PC-9 (cell line): ENCODE measurements at regions not wholly inside any gene's neighbourhood (a gene's known extent, or its start where the extent isn't known, plus 50 kb on each side); places are given as distances from the start of the nearest gene placed in this dataset.

Experiments used
- BruUV-seq: library from RNA; stranded (reverse); fragments of 400-500 nt; replicated peaks from 2 replicates; lab custom pipeline; 2021; lab: Mats Ljungman, UMichigan
- CTCF ChIA-PET: fragments of 300-600 bp; sonication (Branson Sonifier 250); formaldehyde crosslinking; loops from one replicate; lab custom pipeline; 2022; ENCODE audit warnings: antibody characterized with exemption; lab: Charles Lee
- POLR2A ChIA-PET: fragments of 300-600 bp; sonication (Branson Sonifier 250); formaldehyde crosslinking; loops from one replicate; lab custom pipeline; 2022; ENCODE audit warnings: antibody characterized with exemption; ENCODE audit not compliant: unreplicated experiment; lab: Charles Lee
- DNase-seq, 2 experiments: peaks; one replicate each; pipeline versions ENCODE4 v3.0.0 to v3.0.0-alpha.2; 2015 to 2022; ENCODE audit warnings: mixed read lengths in 1 of 2
- H2AFZ ChIP-seq: fragments of 200-600 bp; sonication (generic); 2 replicates; pipeline ENCODE4 v1.8.1; 2017; ENCODE audit warnings: antibody characterized with exemption
- H3F3A ChIP-seq: fragments of 200-600 bp; sonication (generic); 2 replicates; pipeline ENCODE4 v1.8.1; 2017; ENCODE audit warnings: antibody characterized with exemption, mild to moderate bottlenecking, low read depth; ENCODE audit not compliant: insufficient read depth
- H3K27ac ChIP-seq: fragments of 200-600 bp; sonication (generic); 2 replicates; pipeline ENCODE4 v1.6.1; 2016; ENCODE audit warnings: mixed run types
- H3K27me3 ChIP-seq: fragments of 200-600 bp; sonication (generic); 2 replicates; pipeline ENCODE4 v1.6.1; 2016; ENCODE audit warnings: low read depth, mixed run types; ENCODE audit not compliant: insufficient read depth
- H3K36me3 ChIP-seq: fragments of 200-600 bp; sonication (generic); 2 replicates; pipeline ENCODE4 v1.6.1; 2016; ENCODE audit warnings: low read depth, mixed run types
- H3K4me1 ChIP-seq: fragments of 200-600 bp; sonication (generic); replicated peaks from 2 replicates; pipeline ENCODE4 v1.6.1; 2016; ENCODE audit warnings: mixed run types; ENCODE audit not compliant: insufficient read depth
- H3K4me2 ChIP-seq: fragments of 200-600 bp; sonication (generic); 2 replicates; pipeline ENCODE4 v1.6.1; 2017; ENCODE audit warnings: mixed run types
- H3K4me3 ChIP-seq: fragments of 200-600 bp; sonication (generic); 2 replicates; pipeline ENCODE4 v1.6.1; 2016; ENCODE audit warnings: mixed run types
- H3K79me2 ChIP-seq: fragments of 200-600 bp; sonication (generic); 2 replicates; pipeline ENCODE4 v1.6.1; 2017; ENCODE audit warnings: low read depth, mixed run types
- H3K9me2 ChIP-seq: fragments of 200-600 bp; sonication (generic); 2 replicates; pipeline ENCODE4 v1.8.1; 2017; ENCODE audit warnings: mild to moderate bottlenecking; ENCODE audit not compliant: insufficient read depth
- H3K9me3 ChIP-seq: fragments of 200-600 bp; sonication (generic); 2 replicates; pipeline ENCODE4 v1.8.1; 2016; ENCODE audit warnings: low read depth; ENCODE audit not compliant: insufficient read depth
- H4K20me1 ChIP-seq: fragments of 200-600 bp; sonication (generic); 2 replicates; pipeline ENCODE4 v1.8.1; 2017; ENCODE audit not compliant: insufficient read depth
- CTCF ChIP-seq: fragments of 200-600 bp; sonication (generic); conservative IDR thresholded peaks from 2 replicates; pipeline ENCODE4 v1.6.1; 2017; ENCODE audit warnings: mixed run types, antibody characterized with exemption, mild to moderate bottlenecking, moderate library complexity
- EZH2 ChIP-seq: fragments of 200-600 bp; sonication (generic); IDR thresholded peaks from 2 replicates; pipeline ENCODE4 v1.8.0; 2017; ENCODE audit warnings: antibody characterized with exemption, low read depth
- intact Hi-C: fragments of 100-400 bp; cut with micrococcal nuclease; formaldehyde crosslinking; loops from one replicate; pipeline ENCODE4 v1.10.0; 2022; ENCODE audit not compliant: unreplicated experiment

- Histone ChIP-seq H3K79me2 (no peaks in the 10 kb centered on the region), H3K4me2 (no peak overlapping the region), H3F3A (no peaks in the 10 kb centered on the region), H4K20me1 (no peaks in the 10 kb centered on the region), H2AFZ (no peak overlapping the region), H3K4me1 (no peaks in the 10 kb centered on the region), H3K9me3 (no peaks in the 10 kb centered on the region), H3K4me3 (no peak overlapping the region), H3K36me3 (no peaks in the 10 kb centered on the region), H3K27me3 (no peaks in the 10 kb centered on the region), H3K9me2 (no peaks in the 10 kb centered on the region), H3K27ac (no peak overlapping the region)
- ChIA-PET CTCF (no interaction called here), POLR2A (no interaction called here)
- intact Hi-C loops, result no loop called here
- TF ChIP-seq EZH2 (no peak), CTCF (peak; percentile 60)
- no TSS peak for BruUV-seq
- DNase-seq, result no peak
These were observed 706.4 kb downstream of the SMARCA1 start for GRCh38 chrX:128816919-128817318.

GRCh38 chrX:128807367-128807766 lies 715.9 kb downstream of the SMARCA1 start:
- Histone ChIP-seq H2AFZ (no peak overlapping the region), H3K27me3 (no peaks in the 10 kb centered on the region), H4K20me1 (no peaks in the 10 kb centered on the region), H3K79me2 (no peaks in the 10 kb centered on the region), H3K4me1 (no peaks in the 10 kb centered on the region), H3K9me3 (no peaks in the 10 kb centered on the region), H3K9me2 (no peaks in the 10 kb centered on the region), H3K36me3 (no peaks in the 10 kb centered on the region), H3F3A (no peaks in the 10 kb centered on the region), H3K4me3 (no peak overlapping the region), H3K4me2 (no peak overlapping the region), H3K27ac (no peak overlapping the region)
- no TSS peak for BruUV-seq
- no peak for DNase-seq
- POLR2A ChIA-PET, result no interaction called here
- TF ChIP-seq EZH2 (no peak), CTCF (no peak)
- intact Hi-C loops, result no loop called here
- CTCF ChIA-PET, result no interaction called here

- CTCF ChIA-PET, result no interaction called here
- Histone ChIP-seq H3K27me3 (no peaks in the 10 kb centered on the region), H3K4me3 (no peak overlapping the region), H3K4me1 (no peaks in the 10 kb centered on the region), H3K9me2 (no peaks in the 10 kb centered on the region), H4K20me1 (no peaks in the 10 kb centered on the region), H2AFZ (no peak overlapping the region), H3K36me3 (no peaks in the 10 kb centered on the region), H3F3A (no peaks in the 10 kb centered on the region), H3K79me2 (no peaks in the 10 kb centered on the region), H3K27ac (no peak overlapping the region), H3K9me3 (no peaks in the 10 kb centered on the region), H3K4me2 (no peak overlapping the region)
- no TSS peak for BruUV-seq
- no peak for TF ChIP-seq EZH2
- no peak for TF ChIP-seq CTCF
- POLR2A ChIA-PET, result no interaction called here
- intact Hi-C loops, result no loop called here
- DNase-seq, result no peak
These were observed 718.1 kb downstream of the SMARCA1 start for GRCh38 chrX:128805236-128805635.
